Breast epithelium (tissue), 3 donors: ENCODE measurements at regions not wholly inside any gene's neighbourhood (a gene's known extent, or its start where the extent isn't known, plus 50 kb on each side); places are given as distances from the start of the nearest gene placed in this dataset.

Source experiments
- POLR2A ChIP-seq: fragments of 450-650 bp; IDR thresholded peaks from one replicate; pipeline ENCODE4 v1.6.1; 2016; ENCODE audit warnings: antibody characterized with exemption, mild to moderate bottlenecking, moderate library complexity
- POLR2AphosphoS5 ChIP-seq, 3 donors: sonication (generic); formaldehyde crosslinking; IDR thresholded peaks; one replicate each; pipeline ENCODE4 v1.6.1; 2017; ENCODE audit warnings: antibody characterized with exemption in 3 of 3
- TF ChIP-seq, protein P1 (sequence below), 3 donors: fragments of 450-650 bp; IDR thresholded peaks; one replicate each; pipeline ENCODE4 v1.5.1; 2016 to 2017; ENCODE audit warnings: antibody characterized with exemption in 3 of 3, mild to moderate bottlenecking in 3 of 3, moderate library complexity in 3 of 3

DNA sequence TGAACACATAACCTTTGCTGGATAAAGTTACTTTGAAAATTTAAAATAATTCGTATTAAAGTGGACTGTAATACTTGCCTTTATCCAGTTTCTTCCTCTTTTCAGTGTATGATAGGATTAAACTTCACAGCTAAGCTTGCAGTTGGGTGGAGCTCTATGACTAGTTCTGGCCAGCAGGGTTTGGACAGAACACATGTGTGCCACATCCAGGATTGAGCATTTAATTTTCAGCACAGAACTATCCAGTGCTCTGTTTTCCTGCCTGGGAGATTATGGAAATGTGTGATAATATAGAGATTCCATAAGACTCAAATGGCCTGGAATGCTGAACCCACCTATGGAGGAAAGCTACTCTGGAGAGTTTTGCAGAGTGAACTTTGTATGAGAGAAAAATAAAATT is 200.2 kb downstream of the OSR1 start:
- TF ChIP-seq, protein P1, sequence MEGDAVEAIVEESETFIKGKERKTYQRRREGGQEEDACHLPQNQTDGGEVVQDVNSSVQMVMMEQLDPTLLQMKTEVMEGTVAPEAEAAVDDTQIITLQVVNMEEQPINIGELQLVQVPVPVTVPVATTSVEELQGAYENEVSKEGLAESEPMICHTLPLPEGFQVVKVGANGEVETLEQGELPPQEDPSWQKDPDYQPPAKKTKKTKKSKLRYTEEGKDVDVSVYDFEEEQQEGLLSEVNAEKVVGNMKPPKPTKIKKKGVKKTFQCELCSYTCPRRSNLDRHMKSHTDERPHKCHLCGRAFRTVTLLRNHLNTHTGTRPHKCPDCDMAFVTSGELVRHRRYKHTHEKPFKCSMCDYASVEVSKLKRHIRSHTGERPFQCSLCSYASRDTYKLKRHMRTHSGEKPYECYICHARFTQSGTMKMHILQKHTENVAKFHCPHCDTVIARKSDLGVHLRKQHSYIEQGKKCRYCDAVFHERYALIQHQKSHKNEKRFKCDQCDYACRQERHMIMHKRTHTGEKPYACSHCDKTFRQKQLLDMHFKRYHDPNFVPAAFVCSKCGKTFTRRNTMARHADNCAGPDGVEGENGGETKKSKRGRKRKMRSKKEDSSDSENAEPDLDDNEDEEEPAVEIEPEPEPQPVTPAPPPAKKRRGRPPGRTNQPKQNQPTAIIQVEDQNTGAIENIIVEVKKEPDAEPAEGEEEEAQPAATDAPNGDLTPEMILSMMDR (IDR thresholded peaks at IDR 0.05): no peak
- TF ChIP-seq POLR2A (no peak), POLR2AphosphoS5 (IDR thresholded peaks at IDR 0.05) (no peak)
